GM23338 (cell line): ENCODE measurements at regions not wholly inside any gene's neighbourhood (a gene's known extent, or its start where the extent isn't known, plus 50 kb on each side); places are given as distances from the start of the nearest gene placed in this dataset.

Experiments
- ATAC-seq: fragments of 200-7000 bp; cut with Tn5 transposase; 3 replicates; pipeline ENCODE4 v1.9.1; 2020
- DNase-seq: peaks from one replicate; pipeline ENCODE4 v3.0.0-alpha.2; 2015; ENCODE audit warnings: low spot score
- H2AFZ ChIP-seq: fragments of 200-600 bp; sonication (generic); 2 replicates; pipeline ENCODE4 v1.8.0; 2016; ENCODE audit warnings: antibody characterized with exemption, mild to moderate bottlenecking, moderate library complexity
- H3F3A ChIP-seq: fragments of 200-600 bp; sonication (generic); replicated peaks from 2 replicates; pipeline ENCODE4 v1.8.0; 2017; ENCODE audit warnings: antibody characterized with exemption, mixed run types, low read depth
- H3K27ac ChIP-seq: fragments of 200-600 bp; sonication (generic); 2 replicates; pipeline ENCODE4 v1.6.1; 2016; ENCODE audit warnings: low read depth
- H3K27me3 ChIP-seq: fragments of 200-600 bp; sonication (generic); 2 replicates; pipeline ENCODE4 v1.8.0; 2016; ENCODE audit warnings: mild to moderate bottlenecking, mixed run types, moderate library complexity; ENCODE audit not compliant: insufficient read depth
- H3K36me3 ChIP-seq: fragments of 200-600 bp; sonication (generic); 2 replicates; pipeline ENCODE4 v1.8.0; 2016; ENCODE audit warnings: mild to moderate bottlenecking; ENCODE audit not compliant: insufficient read depth
- H3K4me1 ChIP-seq: fragments of 200-600 bp; sonication (generic); 2 replicates; pipeline ENCODE4 v1.8.0; 2016; ENCODE audit warnings: mild to moderate bottlenecking, moderate library complexity; ENCODE audit not compliant: insufficient read depth
- H3K4me2 ChIP-seq: fragments of 200-600 bp; sonication (generic); 2 replicates; pipeline ENCODE4 v1.7.1; 2017; ENCODE audit warnings: mixed run types
- H3K4me3 ChIP-seq: fragments of 200-600 bp; sonication (generic); 2 replicates; pipeline ENCODE4 v1.6.1; 2016; ENCODE audit warnings: mixed run types
- H3K79me2 ChIP-seq: fragments of 200-600 bp; sonication (generic); replicated peaks from 2 replicates; pipeline ENCODE4 v1.8.0; 2017; ENCODE audit warnings: mild to moderate bottlenecking; ENCODE audit not compliant: insufficient read depth
- H3K9me2 ChIP-seq: fragments of 200-600 bp; sonication (generic); 2 replicates; pipeline ENCODE4 v1.8.0; 2017; ENCODE audit not compliant: insufficient read depth
- H4K20me1 ChIP-seq: fragments of 200-600 bp; sonication (generic); replicated peaks from 2 replicates; pipeline ENCODE4 v1.8.0; 2017; ENCODE audit warnings: mild to moderate bottlenecking; ENCODE audit not compliant: insufficient read depth
- H3K27ac Mint-ChIP-seq: 2 replicates; pipeline ENCODE4 v1.8.0; 2020; ENCODE audit warnings: inconsistent platforms, mild to moderate bottlenecking, moderate library complexity, mixed read lengths
- H3K27me3 Mint-ChIP-seq: 3 replicates; pipeline ENCODE4 v1.8.0; 2022; ENCODE audit warnings: low read depth, mild to moderate bottlenecking, moderate library complexity, mixed read lengths, inconsistent platforms; ENCODE audit not compliant: insufficient read depth, poor library complexity
- H3K36me3 Mint-ChIP-seq: 3 replicates; pipeline ENCODE4 v1.8.0; 2021; ENCODE audit warnings: low read depth, mild to moderate bottlenecking, inconsistent platforms, moderate library complexity, mixed read lengths
- H3K4me1 Mint-ChIP-seq: 3 replicates; pipeline ENCODE4 v1.8.0; 2020; ENCODE audit warnings: mild to moderate bottlenecking, inconsistent platforms, mixed read lengths
- H3K4me3 Mint-ChIP-seq: 3 replicates; pipeline ENCODE4 v1.8.0; 2021; ENCODE audit warnings: moderate library complexity, mild to moderate bottlenecking, inconsistent platforms, mixed read lengths
- H3K9me3 Mint-ChIP-seq: 3 replicates; pipeline ENCODE4 v1.8.0; 2020; ENCODE audit warnings: moderate library complexity, mild to moderate bottlenecking, inconsistent platforms, mixed read lengths
- CREB1 ChIP-seq: fragments of 250-450 bp; sonication (Bioruptor Pico); IDR thresholded peaks from 2 replicates; pipeline ENCODE4 v1.5.0; 2020; ENCODE audit warnings: low read depth, mild to moderate bottlenecking, moderate library complexity
- CTCF ChIP-seq, 2 experiments: fragments of 200-600 bp in 1 of 2; sonication (generic) in 1 of 2; conservative IDR thresholded peaks; 2 replicates each; pipeline versions ENCODE4 v1.5.1 to v1.6.1; 2016 to 2017; ENCODE audit warnings: antibody characterized with exemption in 2 of 2, low read depth in 2 of 2, mild to moderate bottlenecking in 2 of 2, moderate library complexity in 1 of 2
- ETS1 ChIP-seq: IDR thresholded peaks from 2 replicates; pipeline ENCODE4 v1.6.1; 2016; ENCODE audit warnings: antibody characterized with exemption
- EZH2 ChIP-seq: fragments of 200-600 bp; sonication (generic); IDR thresholded peaks from one replicate; pipeline ENCODE4 v1.8.0; 2017; ENCODE audit warnings: antibody characterized with exemption, mild to moderate bottlenecking, low read depth; ENCODE audit not compliant: unreplicated experiment
- JUNB ChIP-seq: IDR thresholded peaks from one replicate; pipeline ENCODE4 v1.6.1; 2016; ENCODE audit warnings: antibody characterized with exemption; ENCODE audit not compliant: unreplicated experiment
- NANOG ChIP-seq: IDR thresholded peaks from 2 replicates; pipeline ENCODE4 v1.6.1; 2016; ENCODE audit warnings: antibody characterized with exemption, borderline replicate concordance
- POLR2AphosphoS5 ChIP-seq: IDR thresholded peaks from 2 replicates; pipeline ENCODE4 v1.6.1; 2016; ENCODE audit warnings: antibody characterized with exemption, low read depth
- STAT1 ChIP-seq: IDR thresholded peaks from one replicate; pipeline ENCODE4 v1.6.1; 2016; ENCODE audit warnings: antibody characterized with exemption; ENCODE audit not compliant: unreplicated experiment
- ZNF114 ChIP-seq: fragments of 250-450 bp; sonication (Bioruptor Pico); IDR thresholded peaks from 2 replicates; pipeline ENCODE4 v1.5.0; 2020; ENCODE audit warnings: mild to moderate bottlenecking, moderate library complexity
- ZNF331 ChIP-seq: fragments of 250-450 bp; sonication (Bioruptor Pico); IDR thresholded peaks from 2 replicates; pipeline ENCODE4 v1.5.0; 2020; ENCODE audit warnings: low read depth, mild to moderate bottlenecking, moderate library complexity
- ZNF462 ChIP-seq: fragments of 250-450 bp; sonication (Bioruptor Pico); IDR thresholded peaks from 2 replicates; pipeline ENCODE4 v1.5.0; 2020; ENCODE audit warnings: mild to moderate bottlenecking, moderate library complexity
- TF ChIP-seq, protein P1 (sequence below): IDR thresholded peaks from one replicate; pipeline ENCODE4 v1.6.1; 2018; ENCODE audit warnings: antibody characterized with exemption; ENCODE audit not compliant: unreplicated experiment

- Histone ChIP-seq H4K20me1 (no peaks in the 10 kb centered on the region), H3K36me3 (no peaks in the 10 kb centered on the region), H3K4me3 (no peak overlapping the region), H3K4me1 (peaks cover 23% of the 10 kb centered on the region), H3K9me2 (no peaks in the 10 kb centered on the region), H2AFZ (no peak overlapping the region), H3K4me2 (no peak overlapping the region), H3F3A (no peaks in the 10 kb centered on the region), H3K27me3 (peaks cover 28% of the 10 kb centered on the region), H3K79me2 (no peaks in the 10 kb centered on the region), H3K27ac (no peak overlapping the region)
- TF ChIP-seq POLR2AphosphoS5 (no peak), ETS1 (no peak), CREB1 (CRISPR knock-in tag) (no peak), NANOG (no peak), ZNF331 (no peak), STAT1 (no peak), ZNF462 (CRISPR knock-in tag) (no peak), JUNB (no peak), CTCF (conservative IDR thresholded peaks at IDR 0.05; ENCODE audit: low read depth in 2 of 2) (no peak), EZH2 (no peak), ZNF114 (CRISPR knock-in tag) (no peak)
- TF ChIP-seq, protein P1, sequence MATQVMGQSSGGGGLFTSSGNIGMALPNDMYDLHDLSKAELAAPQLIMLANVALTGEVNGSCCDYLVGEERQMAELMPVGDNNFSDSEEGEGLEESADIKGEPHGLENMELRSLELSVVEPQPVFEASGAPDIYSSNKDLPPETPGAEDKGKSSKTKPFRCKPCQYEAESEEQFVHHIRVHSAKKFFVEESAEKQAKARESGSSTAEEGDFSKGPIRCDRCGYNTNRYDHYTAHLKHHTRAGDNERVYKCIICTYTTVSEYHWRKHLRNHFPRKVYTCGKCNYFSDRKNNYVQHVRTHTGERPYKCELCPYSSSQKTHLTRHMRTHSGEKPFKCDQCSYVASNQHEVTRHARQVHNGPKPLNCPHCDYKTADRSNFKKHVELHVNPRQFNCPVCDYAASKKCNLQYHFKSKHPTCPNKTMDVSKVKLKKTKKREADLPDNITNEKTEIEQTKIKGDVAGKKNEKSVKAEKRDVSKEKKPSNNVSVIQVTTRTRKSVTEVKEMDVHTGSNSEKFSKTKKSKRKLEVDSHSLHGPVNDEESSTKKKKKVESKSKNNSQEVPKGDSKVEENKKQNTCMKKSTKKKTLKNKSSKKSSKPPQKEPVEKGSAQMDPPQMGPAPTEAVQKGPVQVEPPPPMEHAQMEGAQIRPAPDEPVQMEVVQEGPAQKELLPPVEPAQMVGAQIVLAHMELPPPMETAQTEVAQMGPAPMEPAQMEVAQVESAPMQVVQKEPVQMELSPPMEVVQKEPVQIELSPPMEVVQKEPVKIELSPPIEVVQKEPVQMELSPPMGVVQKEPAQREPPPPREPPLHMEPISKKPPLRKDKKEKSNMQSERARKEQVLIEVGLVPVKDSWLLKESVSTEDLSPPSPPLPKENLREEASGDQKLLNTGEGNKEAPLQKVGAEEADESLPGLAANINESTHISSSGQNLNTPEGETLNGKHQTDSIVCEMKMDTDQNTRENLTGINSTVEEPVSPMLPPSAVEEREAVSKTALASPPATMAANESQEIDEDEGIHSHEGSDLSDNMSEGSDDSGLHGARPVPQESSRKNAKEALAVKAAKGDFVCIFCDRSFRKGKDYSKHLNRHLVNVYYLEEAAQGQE, result no peak
- Mint-ChIP-seq H3K9me3 (peaks cover 5% of the 10 kb centered on the region; the same call in 2 of the 3 replicates), H3K27ac (no peak overlapping the region), H3K36me3 (peaks cover 4% of the 10 kb centered on the region; the same call in 1 of the 3 replicates), H3K4me1 (peaks cover 19% of the 10 kb centered on the region), H3K4me3 (no peak overlapping the region), H3K27me3 (peaks cover 3% of the 10 kb centered on the region)
- DNase-seq (no peak), ATAC-seq (no peak)
These were observed 75.8 kb upstream of the UBAC2 start for GRCh38 chr13:99124794-99125316.
